IPS DF 19.7 (cell line): ENCODE measurements at regions not wholly inside any gene's neighbourhood (a gene's known extent, or its start where the extent isn't known, plus 50 kb on each side); places are given as distances from the start of the nearest gene placed in this dataset.

Experiments
- DNase-seq: peaks from one replicate; pipeline ENCODE4 v3.0.0-alpha.2; 2013; ENCODE audit warnings: low read depth, low spot score

GRCh38 chr5:155914766-155915165 is 412.2 kb upstream of the SGCD start:
- DNase-seq, result no peak

GRCh38 chr5:155915601-155916000 is 411.4 kb upstream of the SGCD start:
- DNase-seq, result no peak

GRCh38 chr5:155919126-155919525 is 407.8 kb upstream of the SGCD start:
- no peak for DNase-seq

GRCh38 chr5:155919725-155920124 is 407.2 kb upstream of the SGCD start:
- DNase-seq, result no peak

- DNase-seq, result no peak
Measured at GRCh38 chr5:155921621-155922020, 405.3 kb upstream of the SGCD start.

GRCh38 chr5:155923784-155924183 is 403.2 kb upstream of the SGCD start:
- no peak for DNase-seq

GRCh38 chr5:155926031-155926430 is 400.9 kb upstream of the SGCD start:
- DNase-seq, result no peak

GRCh38 chr5:155926766-155927165 is 400.2 kb upstream of the SGCD start:
- DNase-seq, result no peak

GRCh38 chr5:155929112-155929511 is 397.9 kb upstream of the SGCD start:
- no peak for DNase-seq

GRCh38 chr5:155934964-155935363 is 392.0 kb upstream of the SGCD start:
- DNase-seq, result no peak

GRCh38 chr5:155935723-155936122 is 391.2 kb upstream of the SGCD start:
- DNase-seq, result no peak

GRCh38 chr5:155936520-155937406 is 390.2 kb upstream of the SGCD start:
- no peak for DNase-seq

GRCh38 chr5:155938051-155938450 is 388.9 kb upstream of the SGCD start:
- DNase-seq, result no peak

- DNase-seq, result no peak
Measured at GRCh38 chr5:155941340-155941739, 385.6 kb upstream of the SGCD start.

GRCh38 chr5:155943516-155944407 is 383.2 kb upstream of the SGCD start:
- peak; percentile 9 for DNase-seq

- no peak for DNase-seq
Measured at GRCh38 chr5:155947394-155948062, 379.4 kb upstream of the SGCD start.

- no peak for DNase-seq
Measured at GRCh38 chr5:155948576-155948975, 378.4 kb upstream of the SGCD start.

GRCh38 chr5:155952486-155953089 is 374.4 kb upstream of the SGCD start:
- DNase-seq, result no peak

GRCh38 chr5:155953335-155953734 is 373.6 kb upstream of the SGCD start:
- DNase-seq, result no peak

- no peak for DNase-seq
Measured at GRCh38 chr5:155954701-155955445, 372.1 kb upstream of the SGCD start.

GRCh38 chr5:155957884-155958283 is 369.1 kb upstream of the SGCD start:
- DNase-seq, result no peak
